MCF 10A (cell line): ENCODE measurements at regions not wholly inside any gene's neighbourhood (a gene's known extent, or its start where the extent isn't known, plus 50 kb on each side); places are given as distances from the start of the nearest gene placed in this dataset.

Source experiments
- BruUV-seq: library from RNA; stranded (reverse); fragments of 400-500 nt; replicated peaks from 2 replicates; lab custom pipeline; 2021; lab: Mats Ljungman, UMichigan
- CTCF ChIA-PET: fragments of 300-600 bp; sonication (Branson Sonifier 250); formaldehyde crosslinking; extraction: SDS; loops from one replicate; lab custom pipeline; 2021; ENCODE audit warnings: antibody characterized with exemption, inconsistent platforms; lab: Yijun Ruan, JAX
- POLR2A ChIA-PET: fragments of 300-600, 350-650 bp; sonication (Branson Sonifier 250); formaldehyde crosslinking; extraction: SDS; loops from one replicate; lab custom pipeline; 2020; ENCODE audit warnings: antibody characterized with exemption, inconsistent platforms; lab: Yijun Ruan, JAX
- DNase-seq: peaks from one replicate; pipeline ENCODE4 v3.0.0-alpha.2; 2018; ENCODE audit not compliant: unreplicated experiment
- H3K27ac Mint-ChIP-seq: one replicate; pipeline ENCODE4 v1.8.0; 2022; ENCODE audit warnings: mild to moderate bottlenecking, low read depth, mixed read lengths; ENCODE audit not compliant: unreplicated experiment
- H3K27me3 Mint-ChIP-seq: one replicate; pipeline ENCODE4 v1.8.0; 2022; ENCODE audit warnings: mixed read lengths; ENCODE audit not compliant: insufficient read depth, unreplicated experiment
- H3K36me3 Mint-ChIP-seq: one replicate; pipeline ENCODE4 v1.8.0; 2022; ENCODE audit warnings: mild to moderate bottlenecking, moderate library complexity, mixed read lengths; ENCODE audit not compliant: insufficient read depth, unreplicated experiment
- H3K4me1 Mint-ChIP-seq: one replicate; pipeline ENCODE4 v1.8.0; 2022; ENCODE audit warnings: mixed read lengths; ENCODE audit not compliant: insufficient read depth, unreplicated experiment
- H3K4me3 Mint-ChIP-seq: one replicate; pipeline ENCODE4 v1.8.0; 2022; ENCODE audit warnings: mild to moderate bottlenecking, moderate library complexity, mixed read lengths; ENCODE audit not compliant: unreplicated experiment
- H3K9me3 Mint-ChIP-seq: one replicate; pipeline ENCODE4 v1.8.0; 2022; ENCODE audit warnings: mixed read lengths; ENCODE audit not compliant: unreplicated experiment
- CTCF ChIP-seq: fragments of 200-600 bp; IDR thresholded peaks from one replicate; pipeline ENCODE4 v1.8.0; 2022; ENCODE audit warnings: antibody characterized with exemption, mild to moderate bottlenecking; ENCODE audit not compliant: unreplicated experiment
- intact Hi-C: fragments of 100-400 bp; cut with micrococcal nuclease; formaldehyde crosslinking; loops from 2 replicates; pipeline ENCODE4 v1.14.1; 2022

GRCh38 chr1:23639460-23640095 is 52.0 kb upstream of the RPL11 start:
- H3K4me3 Mint-ChIP-seq, result no peak overlapping the region
- H3K4me1 Mint-ChIP-seq, result peaks cover 11% of the 10 kb centered on the region
- no peak overlapping the region for H3K27ac Mint-ChIP-seq
- no peak for TF ChIP-seq CTCF
- no peak for DNase-seq
- no peaks in the 10 kb centered on the region for H3K9me3 Mint-ChIP-seq
- intact Hi-C loops, result loop anchor here (5.0 kb wide), 3 partner anchors 47 to 662 kb away; no protein-coding TSS in a partner anchor
- no peaks in the 10 kb centered on the region for H3K27me3 Mint-ChIP-seq
- ChIA-PET CTCF (interaction anchor here (0.6 to 12.8 kb wide), 4 partner anchors 90 to 432 kb away, joined by 3 to 472 read pairs (median 4); partner anchors contain the start of gene ID3), POLR2A (interaction anchor here (1.3 to 1.4 kb wide), 2 partner anchors 85 to 96 kb away, joined by 3 to 5 read pairs; no protein-coding TSS in a partner anchor)
- no TSS peak for BruUV-seq
- H3K36me3 Mint-ChIP-seq, result no peaks in the 10 kb centered on the region

- peaks cover 14% of the 10 kb centered on the region for H3K4me1 Mint-ChIP-seq
- intact Hi-C loops, result loop anchor here (5.0 kb wide), 3 partner anchors 47 to 662 kb away; no protein-coding TSS in a partner anchor
- no peaks in the 10 kb centered on the region for H3K36me3 Mint-ChIP-seq
- H3K9me3 Mint-ChIP-seq, result no peaks in the 10 kb centered on the region
- no peak overlapping the region for H3K4me3 Mint-ChIP-seq
- no peaks in the 10 kb centered on the region for H3K27me3 Mint-ChIP-seq
- ChIA-PET CTCF (interaction anchor here (0.6 to 12.8 kb wide), 8 partner anchors 12 to 251 kb away, joined by 3 to 472 read pairs (median 9); partner anchors contain the start of gene ID3), POLR2A (interaction anchor here (0.6 to 2.5 kb wide), 5 partner anchors 36 to 97 kb away, joined by 3 to 13 read pairs (median 3); no protein-coding TSS in a partner anchor)
- no TSS peak for BruUV-seq
- H3K27ac Mint-ChIP-seq, result no peak overlapping the region
- no peak for TF ChIP-seq CTCF
- no peak for DNase-seq
Observed at GRCh38 chr1:23638786-23639241, 52.8 kb upstream of the RPL11 start.

- Mint-ChIP-seq H3K4me3 (no peak overlapping the region), H3K9me3 (no peaks in the 10 kb centered on the region), H3K36me3 (no peaks in the 10 kb centered on the region), H3K4me1 (peaks cover 14% of the 10 kb centered on the region), H3K27ac (no peak overlapping the region), H3K27me3 (no peaks in the 10 kb centered on the region)
- intact Hi-C loops, result loop anchor here (5.0 kb wide), 3 partner anchors 46 to 661 kb away; no protein-coding TSS in a partner anchor
- DNase-seq, result no peak
- BruUV-seq, result no TSS peak
- TF ChIP-seq CTCF, result no peak
- ChIA-PET POLR2A (interaction anchor here (0.6 to 2.8 kb wide), 8 partner anchors 35 to 294 kb away, joined by 3 to 34 read pairs (median 6); partner anchors contain the start of genes HNRNPR and RPL11), CTCF (interaction anchor here (0.7 to 12.8 kb wide), 10 partner anchors 8 to 144 kb away, joined by 3 to 472 read pairs (median 10); partner anchors contain the start of gene ID3)
Observed at GRCh38 chr1:23638188-23638619, 53.4 kb upstream of the RPL11 start.

GRCh38 chr1:23636009-23636408 is 55.6 kb upstream of the RPL11 start:
- no peaks in the 10 kb centered on the region for H3K36me3 Mint-ChIP-seq
- TF ChIP-seq CTCF, result no peak
- DNase-seq, result no peak
- intact Hi-C loops, result loop anchor here (2.0 to 5.0 kb wide), 4 partner anchors 44 to 659 kb away; no protein-coding TSS in a partner anchor
- CTCF ChIA-PET, result interaction anchor here (0.6 to 12.8 kb wide), 12 partner anchors 11 to 937 kb away, joined by 3 to 472 read pairs (median 8); partner anchors contain the start of gene ID3
- no peaks in the 10 kb centered on the region for H3K9me3 Mint-ChIP-seq
- H3K4me1 Mint-ChIP-seq, result peaks cover 14% of the 10 kb centered on the region
- no TSS peak for BruUV-seq
- no peaks in the 10 kb centered on the region for H3K27me3 Mint-ChIP-seq
- H3K27ac Mint-ChIP-seq, result peak overlapping the region; percentile 86
- H3K4me3 Mint-ChIP-seq, result no peak overlapping the region
- POLR2A ChIA-PET, result interaction anchor here (1.7 to 2.8 kb wide), 4 partner anchors 43 to 88 kb away, joined by 9 to 34 read pairs (median 23); partner anchors contain the start of gene ID3
